Esophagus squamous epithelium (tissue), 4 donors: ENCODE measurements at regions not wholly inside any gene's neighbourhood (a gene's known extent, or its start where the extent isn't known, plus 50 kb on each side); places are given as distances from the start of the nearest gene placed in this dataset.

Experiments used
- POLR2A ChIP-seq, 4 donors: fragments of 450-650 bp; IDR thresholded peaks; one replicate each; pipeline ENCODE4 v1.6.1; 2017; ENCODE audit warnings: antibody characterized with exemption in 4 of 4, mild to moderate bottlenecking in 4 of 4, moderate library complexity in 3 of 4
- TF ChIP-seq, protein P1 (sequence below), 6 experiments: fragments of 450-650 bp in 4 of 6; fragments of 200-600 bp in 2 of 6; sonication (generic) in 2 of 6; IDR thresholded peaks; one replicate each; pipeline ENCODE4 v1.5.1; 2016 to 2019; ENCODE audit warnings: antibody characterized with exemption in 6 of 6, mild to moderate bottlenecking in 4 of 6, moderate library complexity in 4 of 6

DNA sequence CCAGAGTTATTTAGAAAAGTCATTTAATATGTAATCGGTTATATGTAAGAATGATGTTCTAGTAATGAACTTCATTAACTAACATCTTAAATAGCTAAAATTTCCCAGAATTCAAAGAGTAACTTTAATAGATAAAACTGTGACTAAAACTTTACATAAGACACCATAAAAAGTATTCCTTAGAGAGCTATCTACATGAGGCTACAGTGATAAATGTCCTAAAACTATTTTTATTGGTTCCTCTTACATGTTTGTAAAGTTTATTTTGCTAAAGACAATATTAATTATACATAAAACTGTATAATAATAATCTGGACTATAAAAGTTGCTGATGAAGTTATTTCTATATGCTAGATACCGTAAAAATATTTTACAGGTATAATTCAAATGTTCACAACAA lies 897.7 kb upstream of the EPHA5 start:
- TF ChIP-seq, protein P1, sequence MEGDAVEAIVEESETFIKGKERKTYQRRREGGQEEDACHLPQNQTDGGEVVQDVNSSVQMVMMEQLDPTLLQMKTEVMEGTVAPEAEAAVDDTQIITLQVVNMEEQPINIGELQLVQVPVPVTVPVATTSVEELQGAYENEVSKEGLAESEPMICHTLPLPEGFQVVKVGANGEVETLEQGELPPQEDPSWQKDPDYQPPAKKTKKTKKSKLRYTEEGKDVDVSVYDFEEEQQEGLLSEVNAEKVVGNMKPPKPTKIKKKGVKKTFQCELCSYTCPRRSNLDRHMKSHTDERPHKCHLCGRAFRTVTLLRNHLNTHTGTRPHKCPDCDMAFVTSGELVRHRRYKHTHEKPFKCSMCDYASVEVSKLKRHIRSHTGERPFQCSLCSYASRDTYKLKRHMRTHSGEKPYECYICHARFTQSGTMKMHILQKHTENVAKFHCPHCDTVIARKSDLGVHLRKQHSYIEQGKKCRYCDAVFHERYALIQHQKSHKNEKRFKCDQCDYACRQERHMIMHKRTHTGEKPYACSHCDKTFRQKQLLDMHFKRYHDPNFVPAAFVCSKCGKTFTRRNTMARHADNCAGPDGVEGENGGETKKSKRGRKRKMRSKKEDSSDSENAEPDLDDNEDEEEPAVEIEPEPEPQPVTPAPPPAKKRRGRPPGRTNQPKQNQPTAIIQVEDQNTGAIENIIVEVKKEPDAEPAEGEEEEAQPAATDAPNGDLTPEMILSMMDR (IDR thresholded peaks at IDR 0.05) = no peak
- TF ChIP-seq POLR2A (IDR thresholded peaks at IDR 0.05) = no peak
